ENCODE measurements at regions not wholly inside any gene's neighbourhood (a gene's known extent, or its start where the extent isn't known, plus 50 kb on each side); places are given as distances from the start of the nearest gene placed in this dataset.
A peak's percentile ranks its signal among the peaks of the same experiment; 100 is the strongest.

GRCh38 chr16:6665126-6665525 is 667.5 kb upstream of the RBFOX1 start:
- DNase-seq (ENCODE audit: low spot score) = no peak

GRCh38 chr16:6663668-6664067 is 669.0 kb upstream of the RBFOX1 start:
- DNase-seq (ENCODE audit: low spot score) = no peak

GRCh38 chr16:6656760-6657159 is 675.9 kb upstream of the RBFOX1 start:
- no peak for DNase-seq (ENCODE audit: low spot score)

GRCh38 chr16:6646891-6647290 is 685.8 kb upstream of the RBFOX1 start:
- DNase-seq (ENCODE audit: low spot score) = no peak

GRCh38 chr16:6645768-6646568 is 686.7 kb upstream of the RBFOX1 start:
- DNase-seq (ENCODE audit: low spot score) = no peak

- DNase-seq (ENCODE audit: low spot score) = no peak
Observed at GRCh38 chr16:6644916-6645315, 687.7 kb upstream of the RBFOX1 start.

GRCh38 chr16:6643080-6643686 is 689.5 kb upstream of the RBFOX1 start:
- DNase-seq (ENCODE audit: low spot score) = peak; percentile 22

- DNase-seq (ENCODE audit: low spot score) = no peak
Observed at GRCh38 chr16:6642271-6642670, 690.4 kb upstream of the RBFOX1 start.

- no peak for DNase-seq (ENCODE audit: low spot score)
Observed at GRCh38 chr16:6641091-6641490, 691.6 kb upstream of the RBFOX1 start.

GRCh38 chr16:6636457-6636856 is 696.2 kb upstream of the RBFOX1 start:
- no peak for DNase-seq (ENCODE audit: low spot score)

GRCh38 chr16:6634151-6634550 is 698.5 kb upstream of the RBFOX1 start:
- DNase-seq (ENCODE audit: low spot score) = no peak

GRCh38 chr16:6633456-6633855 is 699.2 kb upstream of the RBFOX1 start:
- DNase-seq (ENCODE audit: low spot score) = no peak

GRCh38 chr16:6629110-6629509 is 703.5 kb upstream of the RBFOX1 start:
- DNase-seq (ENCODE audit: low spot score) = no peak

GRCh38 chr16:6625606-6626005 is 707.0 kb upstream of the RBFOX1 start:
- DNase-seq (ENCODE audit: low spot score) = no peak

- no peak for DNase-seq (ENCODE audit: low spot score)
Observed at GRCh38 chr16:6618874-6619273, 713.8 kb upstream of the RBFOX1 start.

- DNase-seq (ENCODE audit: low spot score) = no peak
Observed at GRCh38 chr16:6616746-6617145, 715.9 kb upstream of the RBFOX1 start.

- DNase-seq (ENCODE audit: low spot score) = no peak
Observed at GRCh38 chr16:6615636-6616035, 717.0 kb upstream of the RBFOX1 start.

- DNase-seq (ENCODE audit: low spot score) = no peak
Observed at GRCh38 chr16:6611535-6611934, 721.1 kb upstream of the RBFOX1 start.

GRCh38 chr16:6605490-6605889 is 727.2 kb upstream of the RBFOX1 start:
- DNase-seq (ENCODE audit: low spot score) = no peak

GRCh38 chr16:6603780-6604325 is 728.8 kb upstream of the RBFOX1 start:
- DNase-seq (ENCODE audit: low spot score) = no peak

GRCh38 chr16:6602405-6602804 is 730.2 kb upstream of the RBFOX1 start:
- DNase-seq (ENCODE audit: low spot score) = no peak

- DNase-seq (ENCODE audit: low spot score) = no peak
Observed at GRCh38 chr16:6600167-6600566, 732.5 kb upstream of the RBFOX1 start.

- no peak for DNase-seq (ENCODE audit: low spot score)
Observed at GRCh38 chr16:6593799-6594198, 738.8 kb upstream of the RBFOX1 start.

- no peak for DNase-seq (ENCODE audit: low spot score)
Observed at GRCh38 chr16:6576606-6577005, 756.0 kb upstream of the RBFOX1 start.
